Smooth muscle cell (in vitro differentiated cells): ENCODE measurements at regions not wholly inside any gene's neighbourhood (a gene's known extent, or its start where the extent isn't known, plus 50 kb on each side); places are given as distances from the start of the nearest gene placed in this dataset.

Source experiments
- DNase-seq: peaks from one replicate; lab custom pipeline; 2025; ENCODE audit not compliant: unreplicated experiment; lab: John Stamatoyannopoulos, UW
- H2AFZ ChIP-seq: fragments of 200-600 bp; sonication (generic); 2 replicates; pipeline ENCODE4 v1.6.0; 2016; ENCODE audit warnings: antibody characterized with exemption, low read depth, mild to moderate bottlenecking
- H3F3A ChIP-seq: fragments of 200-600 bp; sonication (generic); 2 replicates; pipeline ENCODE4 v1.6.0; 2017; ENCODE audit warnings: antibody characterized with exemption, low read depth
- H3K27ac ChIP-seq: fragments of 200-600 bp; sonication (generic); 2 replicates; pipeline ENCODE4 v1.5.1; 2016; ENCODE audit warnings: low read depth, mild to moderate bottlenecking
- H3K27me3 ChIP-seq: fragments of 200-600 bp; sonication (generic); 2 replicates; pipeline ENCODE4 v1.6.1; 2016; ENCODE audit warnings: low read depth, mild to moderate bottlenecking
- H3K36me3 ChIP-seq: fragments of 200-600 bp; sonication (generic); 2 replicates; pipeline ENCODE4 v1.5.1; 2016; ENCODE audit warnings: low read depth
- H3K4me1 ChIP-seq: fragments of 200-600 bp; sonication (generic); 2 replicates; pipeline ENCODE4 v1.5.1; 2016; ENCODE audit warnings: low read depth
- H3K4me2 ChIP-seq: fragments of 200-600 bp; sonication (generic); 2 replicates; pipeline ENCODE4 v1.6.0; 2016; ENCODE audit warnings: mild to moderate bottlenecking
- H3K4me3 ChIP-seq: fragments of 200-600 bp; sonication (generic); 2 replicates; pipeline ENCODE4 v1.5.1; 2016; ENCODE audit warnings: mild to moderate bottlenecking
- H3K79me2 ChIP-seq: fragments of 200-600 bp; sonication (generic); 2 replicates; pipeline ENCODE4 v1.6.0; 2016; ENCODE audit warnings: low read depth, mild to moderate bottlenecking
- H3K9ac ChIP-seq: fragments of 200-600 bp; sonication (generic); 2 replicates; pipeline ENCODE4 v1.6.0; 2016; ENCODE audit warnings: low read depth
- H3K9me3 ChIP-seq: fragments of 200-600 bp; sonication (generic); replicated peaks from 2 replicates; pipeline ENCODE4 v1.5.1; 2016; ENCODE audit warnings: low read depth
- H4K20me1 ChIP-seq: fragments of 200-600 bp; sonication (generic); 2 replicates; pipeline ENCODE4 v1.6.0; 2016; ENCODE audit warnings: low read depth
- WGBS: methylation state at CpG from one replicate; pipeline ENCODE4 v1.1.7; 2016; ENCODE audit warnings: low lambda C conversion rate; 5-methylcytosine and 5-hydroxymethylcytosine counted together
- TF ChIP-seq, protein P1 (sequence below): fragments of 200-600 bp; sonication (generic); IDR thresholded peaks from 2 replicates; pipeline ENCODE4 v1.5.1; 2017; ENCODE audit warnings: borderline replicate concordance, mild to moderate bottlenecking, antibody characterized with exemption; ENCODE audit not compliant: insufficient read depth, poor library complexity, severe bottlenecking

- Histone ChIP-seq H3K27ac (no peak overlapping the region), H3K27me3 (no peaks in the 10 kb centered on the region), H3K36me3 (no peaks in the 10 kb centered on the region), H3K4me1 (no peaks in the 10 kb centered on the region), H3K79me2 (no peaks in the 10 kb centered on the region), H3K4me3 (no peak overlapping the region), H3K9ac (no peak overlapping the region), H3K4me2 (no peak overlapping the region), H2AFZ (no peak overlapping the region), H3K9me3 (no peaks in the 10 kb centered on the region), H4K20me1 (no peaks in the 10 kb centered on the region), H3F3A (no peaks in the 10 kb centered on the region)
- no peak for DNase-seq
- 50% methylated on average over 1 of the region's 1 CpG for WGBS
- TF ChIP-seq, protein P1, sequence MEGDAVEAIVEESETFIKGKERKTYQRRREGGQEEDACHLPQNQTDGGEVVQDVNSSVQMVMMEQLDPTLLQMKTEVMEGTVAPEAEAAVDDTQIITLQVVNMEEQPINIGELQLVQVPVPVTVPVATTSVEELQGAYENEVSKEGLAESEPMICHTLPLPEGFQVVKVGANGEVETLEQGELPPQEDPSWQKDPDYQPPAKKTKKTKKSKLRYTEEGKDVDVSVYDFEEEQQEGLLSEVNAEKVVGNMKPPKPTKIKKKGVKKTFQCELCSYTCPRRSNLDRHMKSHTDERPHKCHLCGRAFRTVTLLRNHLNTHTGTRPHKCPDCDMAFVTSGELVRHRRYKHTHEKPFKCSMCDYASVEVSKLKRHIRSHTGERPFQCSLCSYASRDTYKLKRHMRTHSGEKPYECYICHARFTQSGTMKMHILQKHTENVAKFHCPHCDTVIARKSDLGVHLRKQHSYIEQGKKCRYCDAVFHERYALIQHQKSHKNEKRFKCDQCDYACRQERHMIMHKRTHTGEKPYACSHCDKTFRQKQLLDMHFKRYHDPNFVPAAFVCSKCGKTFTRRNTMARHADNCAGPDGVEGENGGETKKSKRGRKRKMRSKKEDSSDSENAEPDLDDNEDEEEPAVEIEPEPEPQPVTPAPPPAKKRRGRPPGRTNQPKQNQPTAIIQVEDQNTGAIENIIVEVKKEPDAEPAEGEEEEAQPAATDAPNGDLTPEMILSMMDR, result no peak
These were observed 326.5 kb downstream of the CAAP1 start for GRCh38 chr9:26566141-26566540.

DNA sequence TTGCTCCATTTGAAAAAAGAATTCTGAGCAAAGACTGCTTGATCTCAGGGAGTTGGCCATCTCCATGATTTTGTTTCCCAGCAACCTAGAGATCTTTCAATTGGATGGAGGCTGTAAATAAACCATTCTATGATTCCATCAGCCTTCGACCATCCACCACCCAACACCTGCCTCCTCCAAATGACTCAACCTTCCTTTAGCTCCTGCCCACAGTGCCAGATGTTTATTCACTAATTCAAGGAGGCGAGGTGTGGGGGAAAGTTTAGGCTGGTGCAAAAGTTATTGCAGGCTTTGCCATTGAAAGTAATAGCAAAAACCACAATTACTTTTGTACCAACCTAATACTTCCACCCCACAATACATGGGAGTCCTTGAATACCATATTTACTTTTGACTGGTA is 327.5 kb downstream of the CAAP1 start:
- no peak overlapping the region for H2AFZ ChIP-seq
- no peaks in the 10 kb centered on the region for H3K27me3 ChIP-seq
- 92% methylated on average over 2 of the region's 2 CpGs for WGBS

GRCh38 chr9:26562338-26562737 is 330.3 kb downstream of the CAAP1 start:
- Histone ChIP-seq H3K9ac (no peak overlapping the region), H3F3A (no peaks in the 10 kb centered on the region), H4K20me1 (no peaks in the 10 kb centered on the region), H3K9me3 (no peaks in the 10 kb centered on the region), H2AFZ (no peak overlapping the region), H3K79me2 (no peaks in the 10 kb centered on the region), H3K4me3 (no peak overlapping the region), H3K27ac (no peak overlapping the region), H3K27me3 (no peaks in the 10 kb centered on the region), H3K36me3 (no peaks in the 10 kb centered on the region), H3K4me2 (no peak overlapping the region), H3K4me1 (no peaks in the 10 kb centered on the region)
- no peak for DNase-seq
- TF ChIP-seq, protein P1, result no peak
- WGBS, result 89% methylated on average over 1 of the region's 1 CpG

More for the DNA sequence above, 327.5 kb downstream of the CAAP1 start:
- Histone ChIP-seq H3K27ac (no peak overlapping the region), H3F3A (no peaks in the 10 kb centered on the region), H3K4me1 (no peaks in the 10 kb centered on the region), H3K4me2 (no peak overlapping the region), H3K4me3 (no peak overlapping the region), H4K20me1 (no peaks in the 10 kb centered on the region), H3K79me2 (no peaks in the 10 kb centered on the region), H3K36me3 (no peaks in the 10 kb centered on the region), H3K9me3 (no peaks in the 10 kb centered on the region), H3K9ac (no peak overlapping the region)
- no peak for DNase-seq
- TF ChIP-seq, protein P1, result no peak

GRCh38 chr9:26561928-26562327 is 330.7 kb downstream of the CAAP1 start:
- Histone ChIP-seq H3K27ac (no peak overlapping the region), H3K9me3 (no peaks in the 10 kb centered on the region), H3K27me3 (no peaks in the 10 kb centered on the region), H3K9ac (no peak overlapping the region), H3K36me3 (no peaks in the 10 kb centered on the region), H4K20me1 (no peaks in the 10 kb centered on the region), H3K4me2 (no peak overlapping the region), H2AFZ (no peak overlapping the region), H3K4me3 (no peak overlapping the region), H3K79me2 (no peaks in the 10 kb centered on the region), H3F3A (no peaks in the 10 kb centered on the region), H3K4me1 (no peaks in the 10 kb centered on the region)
- 90% methylated on average over 3 of the region's 3 CpGs for WGBS
- DNase-seq, result no peak
- TF ChIP-seq, protein P1, result no peak
